ENCODE measurements at regions not wholly inside any gene's neighbourhood (a gene's known extent, or its start where the extent isn't known, plus 50 kb on each side); places are given as distances from the start of the nearest gene placed in this dataset.

DNA sequence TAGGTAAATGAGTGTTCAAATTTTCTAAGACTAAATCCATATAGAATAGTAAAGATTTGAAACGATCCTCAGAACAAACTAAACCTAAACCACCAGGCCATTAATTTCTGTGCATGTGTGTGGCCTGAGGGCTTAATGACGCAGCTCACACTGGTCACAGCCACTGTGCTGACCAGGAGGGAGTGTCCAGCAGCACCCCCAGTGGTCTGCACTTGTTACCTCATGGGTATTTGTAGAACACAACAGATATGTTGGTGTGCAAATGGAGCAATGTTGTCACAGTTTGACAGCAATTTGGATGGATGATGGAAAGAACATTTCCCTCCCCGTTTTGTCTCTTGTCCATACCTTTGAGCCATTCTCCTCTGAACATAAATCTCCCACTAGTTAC, 122.4 kb upstream of the EXOC2 start:
- peaks cover 21% of the 10 kb centered on the region for H3K4me1 Mint-ChIP-seq
- no peak overlapping the region for H3K9ac ChIP-seq (ENCODE audit: insufficient read depth, low read length, poor library complexity, severe bottlenecking)
- no peak overlapping the region for H3K4me3 ChIP-seq (replicated peaks in 1 of 3; ENCODE audit: low read depth in 2 of 3, low read length in 3 of 3)
- H3K27me3 Mint-ChIP-seq (ENCODE audit: low read depth in 3 of 3) = peaks cover 0 to 2% (median 0%) of the 10 kb centered on the region in 3 donors
- no peaks in the 10 kb centered on the region for H4K20me1 ChIP-seq (ENCODE audit: insufficient read depth, low read length)
- no peaks in the 10 kb centered on the region for H3K9me3 Mint-ChIP-seq
- DNase-seq = no peak
- H3K4me1 ChIP-seq (ENCODE audit: control insufficient read depth in 1 of 2, insufficient read depth in 2 of 2, low read length in 2 of 2) = peaks cover 9 to 13% of the 10 kb centered on the region in 2 donors
- H3K27me3 ChIP-seq (ENCODE audit: control insufficient read depth in 2 of 2, insufficient read depth in 2 of 2, low read length in 2 of 2) = no peaks in the 10 kb centered on the region
- no peak overlapping the region for H3K4me3 Mint-ChIP-seq
- WGBS (ENCODE audit: insufficient coverage) = 100% methylated on average over 1 of the region's 3 CpGs
- no peaks in the 10 kb centered on the region for H3K36me3 ChIP-seq (replicated peaks in 1 of 2; ENCODE audit: control insufficient read depth in 1 of 2, insufficient read depth in 2 of 2, low read length in 2 of 2)
- intact Hi-C loops (cut with micrococcal nuclease) = no loop called here
- H3K9me3 ChIP-seq (replicated peaks in 1 of 2; ENCODE audit: control insufficient read depth in 1 of 2, insufficient read depth in 1 of 2, low read length in 2 of 2) = no peaks in the 10 kb centered on the region
- no peak overlapping the region for H3K4me2 ChIP-seq (replicated peaks; ENCODE audit: extremely low read depth, low read length, poor library complexity, severe bottlenecking)
- H2AFZ ChIP-seq (ENCODE audit: insufficient read depth, low read depth, low read length, poor library complexity, severe bottlenecking) = no peak overlapping the region
- no peak overlapping the region for H3K27ac Mint-ChIP-seq
- peaks cover 0 to 3% of the 10 kb centered on the region in 2 donors for H3K36me3 Mint-ChIP-seq
- H3K79me2 ChIP-seq (ENCODE audit: insufficient read depth, low read length) = no peaks in the 10 kb centered on the region
- no peak overlapping the region for H3K27ac ChIP-seq (ENCODE audit: low read depth in 1 of 2, low read length in 2 of 2)
- TF ChIP-seq, protein P1, sequence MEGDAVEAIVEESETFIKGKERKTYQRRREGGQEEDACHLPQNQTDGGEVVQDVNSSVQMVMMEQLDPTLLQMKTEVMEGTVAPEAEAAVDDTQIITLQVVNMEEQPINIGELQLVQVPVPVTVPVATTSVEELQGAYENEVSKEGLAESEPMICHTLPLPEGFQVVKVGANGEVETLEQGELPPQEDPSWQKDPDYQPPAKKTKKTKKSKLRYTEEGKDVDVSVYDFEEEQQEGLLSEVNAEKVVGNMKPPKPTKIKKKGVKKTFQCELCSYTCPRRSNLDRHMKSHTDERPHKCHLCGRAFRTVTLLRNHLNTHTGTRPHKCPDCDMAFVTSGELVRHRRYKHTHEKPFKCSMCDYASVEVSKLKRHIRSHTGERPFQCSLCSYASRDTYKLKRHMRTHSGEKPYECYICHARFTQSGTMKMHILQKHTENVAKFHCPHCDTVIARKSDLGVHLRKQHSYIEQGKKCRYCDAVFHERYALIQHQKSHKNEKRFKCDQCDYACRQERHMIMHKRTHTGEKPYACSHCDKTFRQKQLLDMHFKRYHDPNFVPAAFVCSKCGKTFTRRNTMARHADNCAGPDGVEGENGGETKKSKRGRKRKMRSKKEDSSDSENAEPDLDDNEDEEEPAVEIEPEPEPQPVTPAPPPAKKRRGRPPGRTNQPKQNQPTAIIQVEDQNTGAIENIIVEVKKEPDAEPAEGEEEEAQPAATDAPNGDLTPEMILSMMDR (IDR thresholded peaks at IDR 0.05) = no peak

DNA sequence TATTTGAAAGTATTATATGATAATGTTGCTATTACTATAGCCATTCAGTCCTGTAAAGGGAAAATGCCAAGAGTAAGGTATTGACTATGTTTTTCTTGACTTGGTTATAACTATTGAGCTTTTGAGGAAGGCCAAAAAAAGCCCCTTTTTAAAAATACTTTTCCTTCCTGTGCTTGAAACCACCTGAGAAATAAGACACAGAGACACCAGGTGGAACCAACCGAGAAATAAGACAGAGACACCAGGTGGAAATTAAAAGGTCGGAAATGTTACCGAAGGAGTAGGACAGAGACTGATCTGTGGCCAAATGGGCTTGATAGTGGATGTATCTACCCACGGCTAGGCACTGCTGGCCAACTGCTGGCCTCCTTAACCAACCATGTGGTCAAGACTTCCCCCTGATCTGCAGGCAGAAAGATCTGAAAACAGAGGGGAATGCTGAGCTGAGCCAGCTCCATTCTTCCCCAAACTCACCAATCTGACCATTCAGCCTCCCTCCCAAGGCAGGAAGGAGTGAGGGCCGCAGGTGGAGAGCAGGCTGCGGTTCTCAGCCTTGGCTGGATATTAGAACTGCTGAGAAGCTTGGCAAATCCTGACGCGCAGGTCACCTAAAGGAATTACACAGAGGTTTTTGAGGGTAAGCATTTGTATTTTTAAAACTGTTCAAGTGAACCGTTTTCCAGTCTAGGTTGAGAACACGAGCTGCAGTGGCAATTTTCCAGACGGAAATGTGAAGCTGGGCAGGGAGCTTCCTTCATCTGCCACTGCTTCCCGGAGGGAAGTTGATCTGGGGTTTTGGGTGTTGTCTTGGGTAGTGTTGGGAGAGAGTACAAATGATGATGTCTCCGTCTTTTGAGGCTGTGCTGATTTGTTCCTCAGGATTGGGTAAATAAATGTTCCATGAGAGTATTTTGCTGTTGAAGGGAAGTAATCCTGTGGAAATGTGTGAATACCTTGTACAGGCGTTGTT, 121.7 kb upstream of the EXOC2 start:
- Histone ChIP-seq H3K27ac (ENCODE audit: low read depth in 1 of 2, low read length in 2 of 2) (no peak overlapping the region), H3K79me2 (ENCODE audit: insufficient read depth, low read length) (no peaks in the 10 kb centered on the region), H3K4me3 (replicated peaks in 1 of 3; ENCODE audit: low read depth in 2 of 3, low read length in 3 of 3) (no peak overlapping the region), H2AFZ (ENCODE audit: insufficient read depth, low read depth, low read length, poor library complexity, severe bottlenecking) (no peak overlapping the region), H3K4me2 (replicated peaks; ENCODE audit: extremely low read depth, low read length, poor library complexity, severe bottlenecking) (no peak overlapping the region), H3K27me3 (ENCODE audit: control insufficient read depth in 2 of 2, insufficient read depth in 2 of 2, low read length in 2 of 2) (no peaks in the 10 kb centered on the region), H4K20me1 (ENCODE audit: insufficient read depth, low read length) (no peaks in the 10 kb centered on the region), H3K4me1 (ENCODE audit: control insufficient read depth in 1 of 2, insufficient read depth in 2 of 2, low read length in 2 of 2) (peaks cover 9 to 13% of the 10 kb centered on the region in 2 donors), H3K36me3 (replicated peaks in 1 of 2; ENCODE audit: control insufficient read depth in 1 of 2, insufficient read depth in 2 of 2, low read length in 2 of 2) (no peaks in the 10 kb centered on the region), H3K9ac (ENCODE audit: insufficient read depth, low read length, poor library complexity, severe bottlenecking) (no peak overlapping the region), H3K9me3 (replicated peaks in 1 of 2; ENCODE audit: control insufficient read depth in 1 of 2, insufficient read depth in 1 of 2, low read length in 2 of 2) (no peaks in the 10 kb centered on the region)
- 79% methylated on average over 9 of the region's 14 CpGs for WGBS (ENCODE audit: insufficient coverage)
- Mint-ChIP-seq H3K27ac (no peak overlapping the region), H3K27me3 (ENCODE audit: low read depth in 3 of 3) (peaks cover 0 to 2% (median 0%) of the 10 kb centered on the region in 3 donors), H3K36me3 (peaks cover 0 to 3% of the 10 kb centered on the region in 2 donors), H3K4me1 (peaks cover 21% of the 10 kb centered on the region), H3K9me3 (no peaks in the 10 kb centered on the region), H3K4me3 (no peak overlapping the region)
- intact Hi-C loops (cut with micrococcal nuclease) = no loop called here
- DNase-seq = no peak
- TF ChIP-seq, protein P1 (IDR thresholded peaks at IDR 0.05) = no peak
